ENCODE measurements at regions not wholly inside any gene's neighbourhood (a gene's known extent, or its start where the extent isn't known, plus 50 kb on each side); places are given as distances from the start of the nearest gene placed in this dataset.

DNA sequence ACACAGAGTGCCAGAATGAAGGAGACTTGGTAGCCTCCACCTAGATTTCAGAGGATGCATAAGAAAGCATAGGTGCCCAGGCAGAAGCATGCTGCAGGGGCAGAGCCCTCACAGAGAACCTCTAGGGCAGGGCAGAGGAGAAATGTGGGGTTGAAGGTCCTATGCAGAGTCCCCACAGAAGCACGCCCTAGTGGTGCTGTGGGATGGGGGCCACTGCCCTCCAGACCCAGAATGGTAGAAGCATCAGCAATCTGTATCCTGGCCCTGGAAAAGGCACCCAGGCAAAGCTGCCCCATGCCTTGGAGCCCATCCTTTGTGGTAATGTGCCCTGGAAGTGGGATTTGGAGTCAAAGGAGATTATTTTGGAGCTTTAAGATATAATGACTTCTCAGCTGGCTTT lies 992.9 kb upstream of the PABPC4L start:
- intact Hi-C loops (cut with DNase I): no loop called here
- Histone ChIP-seq H3K4me1 (no peaks in the 10 kb centered on the region), H3K9me3 (no peaks in the 10 kb centered on the region), H3K27ac (no peak overlapping the region), H3K4me3 (no peak overlapping the region), H3K27me3 (ENCODE audit: insufficient read depth in 3 of 3, low read length in 2 of 3) (no peaks in the 10 kb centered on the region), H3K36me3 (ENCODE audit: insufficient read depth in 1 of 2, low read depth in 1 of 2) (no peaks in the 10 kb centered on the region)
- TF ChIP-seq, protein P1, sequence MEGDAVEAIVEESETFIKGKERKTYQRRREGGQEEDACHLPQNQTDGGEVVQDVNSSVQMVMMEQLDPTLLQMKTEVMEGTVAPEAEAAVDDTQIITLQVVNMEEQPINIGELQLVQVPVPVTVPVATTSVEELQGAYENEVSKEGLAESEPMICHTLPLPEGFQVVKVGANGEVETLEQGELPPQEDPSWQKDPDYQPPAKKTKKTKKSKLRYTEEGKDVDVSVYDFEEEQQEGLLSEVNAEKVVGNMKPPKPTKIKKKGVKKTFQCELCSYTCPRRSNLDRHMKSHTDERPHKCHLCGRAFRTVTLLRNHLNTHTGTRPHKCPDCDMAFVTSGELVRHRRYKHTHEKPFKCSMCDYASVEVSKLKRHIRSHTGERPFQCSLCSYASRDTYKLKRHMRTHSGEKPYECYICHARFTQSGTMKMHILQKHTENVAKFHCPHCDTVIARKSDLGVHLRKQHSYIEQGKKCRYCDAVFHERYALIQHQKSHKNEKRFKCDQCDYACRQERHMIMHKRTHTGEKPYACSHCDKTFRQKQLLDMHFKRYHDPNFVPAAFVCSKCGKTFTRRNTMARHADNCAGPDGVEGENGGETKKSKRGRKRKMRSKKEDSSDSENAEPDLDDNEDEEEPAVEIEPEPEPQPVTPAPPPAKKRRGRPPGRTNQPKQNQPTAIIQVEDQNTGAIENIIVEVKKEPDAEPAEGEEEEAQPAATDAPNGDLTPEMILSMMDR (IDR thresholded peaks at IDR 0.05): no peak
- 84 to 100% (median 85%) methylated on average over 1 of the region's 1 CpG for WGBS, 3 donors
- DNase-seq (no peak), ATAC-seq (no peak)

DNA sequence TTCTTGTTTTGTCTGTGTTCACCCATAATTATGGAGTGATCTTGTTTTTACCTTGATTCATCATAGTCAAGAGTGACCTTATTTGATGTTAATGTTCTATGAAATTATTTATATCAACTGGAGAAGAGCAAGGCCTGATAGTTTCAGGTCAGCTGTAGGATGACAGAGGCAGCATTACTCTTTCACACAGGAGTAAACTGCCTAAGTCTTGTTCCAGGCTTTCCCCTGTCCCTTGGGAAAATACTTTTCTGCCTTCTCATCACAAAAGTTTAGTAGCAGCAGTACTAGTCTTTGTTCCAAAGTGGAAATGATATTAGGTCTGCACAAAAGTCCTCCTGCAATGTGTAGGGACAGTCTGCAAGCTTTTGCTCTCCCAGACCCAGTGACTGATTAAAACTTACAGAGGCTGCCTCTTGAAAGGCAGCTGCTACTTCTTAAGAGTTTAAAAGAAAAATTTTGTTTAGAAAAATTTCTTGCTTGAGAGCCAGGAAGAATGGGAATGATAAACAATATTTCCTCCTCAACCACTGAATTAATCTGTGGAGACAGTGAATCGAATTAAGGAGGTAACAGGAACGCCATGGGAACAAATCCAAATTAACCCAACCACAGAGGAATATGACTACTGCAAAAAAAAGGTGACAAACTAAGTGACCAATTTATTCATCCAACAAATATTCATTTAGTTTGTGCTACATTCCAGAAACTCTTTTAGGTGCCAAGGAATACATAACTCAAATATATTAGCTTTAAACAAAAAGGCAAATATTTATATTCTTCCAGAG lies 991.4 kb upstream of the PABPC4L start:
- intact Hi-C loops (cut with DNase I): no loop called here
- H3K27me3 ChIP-seq (ENCODE audit: insufficient read depth in 3 of 3, low read length in 2 of 3): no peaks in the 10 kb centered on the region
- no peak overlapping the region for H3K27ac ChIP-seq
- DNase-seq (no peak), ATAC-seq (no peak)
- no peak overlapping the region for H3K4me3 ChIP-seq
- TF ChIP-seq, protein P1 (IDR thresholded peaks at IDR 0.05): no peak
- H3K9me3 ChIP-seq: no peaks in the 10 kb centered on the region
- H3K4me1 ChIP-seq: no peaks in the 10 kb centered on the region
- no peaks in the 10 kb centered on the region for H3K36me3 ChIP-seq (ENCODE audit: insufficient read depth in 1 of 2, low read depth in 1 of 2)
- WGBS, 3 donors: 52 to 60% (median 53%) methylated on average over 2 of the region's 2 CpGs

- Histone ChIP-seq H3K27me3 (ENCODE audit: insufficient read depth in 3 of 3, low read length in 2 of 3) (no peaks in the 10 kb centered on the region), H3K36me3 (ENCODE audit: insufficient read depth in 1 of 2, low read depth in 1 of 2) (no peaks in the 10 kb centered on the region), H3K4me3 (no peak overlapping the region), H3K27ac (no peak overlapping the region), H3K9me3 (no peaks in the 10 kb centered on the region), H3K4me1 (no peaks in the 10 kb centered on the region)
- 44 to 67% (median 67%) methylated on average over 1 of the region's 1 CpG for WGBS, 3 donors
- TF ChIP-seq, protein P1 (IDR thresholded peaks at IDR 0.05): no peak
- ATAC-seq (no peak), DNase-seq (no peak)
- intact Hi-C loops (cut with DNase I): no loop called here
Measured at GRCh38 chr4:135191596-135191995, 990.0 kb upstream of the PABPC4L start.

DNA sequence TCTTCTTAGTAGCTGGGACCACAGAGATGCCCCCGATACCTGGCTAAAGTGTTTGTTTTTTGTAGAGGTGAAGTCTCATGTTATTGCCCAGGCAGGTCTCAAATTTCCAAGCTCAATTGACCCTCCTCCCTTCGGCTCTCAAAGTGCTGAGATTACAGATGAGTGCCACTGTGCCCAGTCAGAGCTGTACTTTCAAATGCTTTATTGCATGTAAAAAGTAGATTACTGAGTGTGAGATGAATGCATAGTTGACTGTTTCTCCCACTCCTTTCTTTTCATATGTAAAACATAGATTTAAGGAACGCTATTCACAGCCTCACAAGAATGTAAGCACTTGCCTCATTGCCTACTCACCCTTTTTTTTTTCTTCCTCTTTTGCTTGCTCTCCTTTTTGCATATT lies 984.4 kb upstream of the PABPC4L start:
- ATAC-seq (no peak), DNase-seq (no peak)
- H3K36me3 ChIP-seq (ENCODE audit: insufficient read depth in 1 of 2, low read depth in 1 of 2): no peaks in the 10 kb centered on the region
- 28 to 40% (median 30%) methylated on average over 3 of the region's 3 CpGs for WGBS, 3 donors
- H3K9me3 ChIP-seq: no peaks in the 10 kb centered on the region
- TF ChIP-seq, protein P1 (IDR thresholded peaks at IDR 0.05): no peak
- H3K4me3 ChIP-seq: no peak overlapping the region
- no peaks in the 10 kb centered on the region for H3K4me1 ChIP-seq
- H3K27me3 ChIP-seq (ENCODE audit: insufficient read depth in 3 of 3, low read length in 2 of 3): no peaks in the 10 kb centered on the region
- intact Hi-C loops (cut with DNase I): no loop called here
- H3K27ac ChIP-seq: no peak overlapping the region

DNA sequence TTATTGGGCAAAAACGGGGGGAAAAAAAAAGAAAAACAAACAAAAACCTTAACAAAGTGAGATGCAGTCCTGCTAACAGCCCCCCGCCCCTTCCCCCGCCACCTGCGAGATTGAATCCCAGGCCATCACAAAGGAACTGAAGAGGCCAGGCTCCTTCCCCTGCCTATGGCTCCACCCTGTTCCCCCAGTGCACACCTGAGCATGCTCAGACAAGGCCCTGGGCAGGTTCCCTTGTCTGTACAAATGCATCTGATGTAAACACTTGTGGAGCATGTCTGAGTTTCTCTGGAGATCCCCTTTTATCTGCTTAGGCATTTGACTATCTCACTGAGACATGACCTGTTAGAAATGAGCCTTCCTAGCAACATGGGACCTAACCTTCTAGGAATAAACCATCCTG lies 983.7 kb upstream of the PABPC4L start:
- no peak overlapping the region for H3K27ac ChIP-seq

More for the DNA sequence above, 983.7 kb upstream of the PABPC4L start:
- H3K27me3 ChIP-seq (ENCODE audit: insufficient read depth in 3 of 3, low read length in 2 of 3): no peaks in the 10 kb centered on the region
- ATAC-seq (no peak), DNase-seq (no peak)
- H3K4me1 ChIP-seq: no peaks in the 10 kb centered on the region
- H3K4me3 ChIP-seq: no peak overlapping the region
- TF ChIP-seq, protein P1 (IDR thresholded peaks at IDR 0.05): no peak
- no peaks in the 10 kb centered on the region for H3K9me3 ChIP-seq
- intact Hi-C loops (cut with DNase I): no loop called here
- H3K36me3 ChIP-seq (ENCODE audit: insufficient read depth in 1 of 2, low read depth in 1 of 2): no peaks in the 10 kb centered on the region
- 62 to 67% (median 64%) methylated on average over 4 of the region's 4 CpGs for WGBS, 3 donors
